Esophagus muscularis mucosa (tissue), 4 donors: ENCODE measurements at regions not wholly inside any gene's neighbourhood (a gene's known extent, or its start where the extent isn't known, plus 50 kb on each side); places are given as distances from the start of the nearest gene placed in this dataset.
A peak's percentile ranks its signal among the peaks of the same experiment; 100 is the strongest.
"Not testable (repeated sequence)": the region's sequence is repeated elsewhere in the genome, so short reads cannot be mapped to it uniquely, and the experiment has no call there.

Source experiments
- DNase-seq: peaks from one replicate; pipeline ENCODE4 v3.0.0-alpha.2; 2017; ENCODE audit errors: extremely low spot score
- H3K27ac ChIP-seq, 4 donors: fragments of 200-600 bp; sonication (generic); replicated peaks in 1 of 4; 1 replicate in 3 of 4; 2 replicates in 1 of 4; pipeline ENCODE4 v1.5.1; 2016 to 2019; ENCODE audit warnings: mild to moderate bottlenecking in 1 of 4
- H3K27me3 ChIP-seq, 4 donors: fragments of 200-600 bp; sonication (generic); one replicate each; pipeline versions ENCODE4 v1.5.1 to v1.6.0; 2016 to 2019
- H3K36me3 ChIP-seq, 4 donors: fragments of 200-600 bp; sonication (generic); one replicate each; pipeline ENCODE4 v1.5.1; 2016 to 2019
- H3K4me1 ChIP-seq, 4 donors: fragments of 200-600 bp; sonication (generic); one replicate each; pipeline ENCODE4 v1.5.1; 2016 to 2019
- H3K4me3 ChIP-seq, 4 donors: fragments of 200-600 bp; sonication (generic); 1 replicate in 2 of 4; 2 replicates in 2 of 4; pipeline ENCODE4 v1.5.1; 2016 to 2019; ENCODE audit warnings: mild to moderate bottlenecking in 4 of 4, moderate library complexity in 1 of 4
- H3K9me3 ChIP-seq, 4 donors: fragments of 200-600 bp; sonication (generic); 1 replicate in 3 of 4; 2 replicates in 1 of 4; pipeline ENCODE4 v1.5.1; 2016 to 2019
- CTCF ChIP-seq, 3 experiments: fragments of 200-600 bp in 2 of 3; fragments of 450-650 bp in 1 of 3; sonication (generic) in 2 of 3; IDR thresholded peaks; one replicate each; pipeline ENCODE4 v1.5.1; 2017 to 2019; ENCODE audit warnings: antibody characterized with exemption in 3 of 3, mild to moderate bottlenecking in 2 of 3, moderate library complexity in 1 of 3
- EP300 ChIP-seq: sonication (generic); formaldehyde crosslinking; IDR thresholded peaks from one replicate; pipeline ENCODE4 v1.6.1; 2017; ENCODE audit warnings: antibody characterized with exemption
- POLR2A ChIP-seq: fragments of 450-650 bp; IDR thresholded peaks from one replicate; pipeline ENCODE4 v1.6.1; 2017; ENCODE audit warnings: antibody characterized with exemption, moderate library complexity, mild to moderate bottlenecking, low read depth
- POLR2AphosphoS5 ChIP-seq, 2 donors: sonication (generic); formaldehyde crosslinking; IDR thresholded peaks; one replicate each; pipeline ENCODE4 v1.6.1; 2017; ENCODE audit warnings: antibody characterized with exemption in 2 of 2
- WGBS: methylation state at CpG from one replicate; pipeline ENCODE4 v1.1.5; 2018; 5-methylcytosine and 5-hydroxymethylcytosine counted together
- intact Hi-C: fragments of 100-400 bp; cut with DNase I; formaldehyde crosslinking; loops from one replicate; pipeline ENCODE4 v1.15.1; 2023

- TF ChIP-seq POLR2A: no peak
- no peak for TF ChIP-seq CTCF (IDR thresholded peaks at IDR 0.05)
- no peak for TF ChIP-seq POLR2AphosphoS5 (IDR thresholded peaks at IDR 0.05)
- no peak for TF ChIP-seq EP300
- peaks cover 0 to 5% (median 0%) of the 10 kb centered on the region in 4 donors for H3K27me3 ChIP-seq
- peaks cover 0 to 4% (median 0%) of the 10 kb centered on the region in 4 donors for H3K9me3 ChIP-seq
- H3K36me3 ChIP-seq: no peaks in the 10 kb centered on the region
- DNase-seq: no peak
- no peak overlapping the region for H3K4me3 ChIP-seq
- no peaks in the 10 kb centered on the region for H3K4me1 ChIP-seq
- intact Hi-C loops: no loop called here
- H3K27ac ChIP-seq: no peak overlapping the region
- WGBS: 29% methylated on average over 6 of the region's 6 CpGs
Measured at GRCh38 chr14:106248321-106249192, 722.2 kb downstream of the TMEM121 start.

DNA sequence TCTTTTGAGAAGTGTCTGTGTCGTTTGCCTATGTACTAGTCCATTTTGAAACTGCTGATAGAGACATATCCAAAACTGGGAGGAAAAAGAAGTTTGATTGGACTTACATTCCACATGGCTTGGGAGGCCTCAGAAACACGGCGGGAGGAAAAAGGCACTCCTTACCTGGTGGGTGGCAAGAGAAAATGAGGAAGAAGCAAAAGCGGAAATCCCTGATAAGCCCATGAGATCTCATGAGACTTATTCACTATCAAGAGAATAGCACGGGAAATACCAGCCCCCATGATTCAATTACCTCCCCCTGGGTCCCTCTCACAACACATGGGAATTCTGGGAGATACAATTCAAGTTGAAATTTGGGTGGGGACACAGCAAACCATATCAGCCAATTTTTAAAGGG lies 727.6 kb downstream of the TMEM121 start:
- H3K27ac ChIP-seq, H3K36me3 ChIP-seq, intact Hi-C loops, H3K9me3 ChIP-seq, DNase-seq, H3K4me1 ChIP-seq, H3K4me3 ChIP-seq: not testable (repeated sequence)
- WGBS: 61% methylated on average over 5 of the region's 5 CpGs
- H3K27me3 ChIP-seq: peaks cover 0 to 21% (median 0%) of the 10 kb centered on the region in 4 donors

DNA sequence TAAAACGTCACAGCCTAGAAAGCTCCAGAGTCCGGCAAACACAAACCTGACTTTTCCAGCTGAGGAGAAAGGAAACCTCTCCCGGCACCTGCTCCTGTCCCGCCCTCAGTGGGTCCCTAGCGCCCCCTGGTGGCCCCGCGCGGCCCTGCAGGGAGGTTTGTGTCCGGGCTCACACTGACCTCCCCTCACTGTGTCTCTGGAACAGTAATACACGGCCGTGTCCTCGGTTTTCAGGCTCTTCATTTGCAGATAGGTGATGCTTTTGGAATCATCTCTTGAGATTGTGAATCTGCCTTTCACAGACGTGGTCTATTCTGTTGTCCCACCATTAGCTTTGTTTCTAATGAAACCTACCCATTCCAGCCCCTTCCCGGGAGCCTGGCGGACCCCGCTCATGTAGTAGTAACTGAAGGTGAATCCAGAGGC lies 731.2 kb downstream of the TMEM121 start:
- intact Hi-C loops, DNase-seq, H3K27ac ChIP-seq, H3K9me3 ChIP-seq, H3K4me3 ChIP-seq, H3K36me3 ChIP-seq, H3K4me1 ChIP-seq: not testable (repeated sequence)
- H3K27me3 ChIP-seq: peaks cover 0 to 22% (median 0%) of the 10 kb centered on the region in 4 donors
- TF ChIP-seq CTCF (IDR thresholded peaks at IDR 0.05): peak in 1 of 3 experiments; percentile 25
- WGBS: 43% methylated on average over 16 of the region's 16 CpGs

DNA sequence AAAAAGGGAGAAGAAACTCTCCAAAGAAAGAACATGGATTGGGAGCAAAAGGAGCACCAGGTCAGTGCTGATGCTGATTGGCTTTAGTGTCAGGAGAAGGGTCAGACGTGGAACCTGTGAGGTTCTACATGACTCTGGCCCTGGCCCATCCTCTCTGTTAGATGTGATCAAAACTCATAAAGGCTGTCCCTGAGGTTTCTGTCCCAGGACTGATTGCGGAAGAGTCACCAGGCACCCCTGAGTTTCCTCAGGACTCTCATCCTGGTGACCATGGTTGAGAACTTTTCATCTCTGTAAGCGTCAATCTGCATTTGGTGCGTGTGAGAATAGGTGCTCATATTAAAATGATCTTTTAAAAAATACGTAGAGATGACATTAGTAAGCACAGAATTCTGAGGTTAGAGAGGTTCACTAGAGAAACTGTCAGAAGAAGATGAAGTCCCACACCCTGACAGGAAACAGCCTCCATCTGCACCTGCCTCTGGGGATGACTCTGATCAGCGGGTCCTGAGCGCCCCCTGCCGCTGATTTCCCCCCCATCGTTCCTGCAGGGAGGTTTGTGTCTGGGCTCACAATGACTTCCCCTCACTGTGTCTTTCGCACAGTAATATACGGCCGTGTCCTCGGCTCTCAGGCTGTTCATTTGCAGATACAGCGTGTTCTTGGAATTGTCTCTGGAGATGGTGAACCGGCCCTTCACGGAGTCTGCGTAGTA lies 741.8 kb downstream of the TMEM121 start:
- WGBS: 41% methylated on average over 17 of the region's 17 CpGs
- H3K4me3 ChIP-seq: no peak overlapping the region
- TF ChIP-seq EP300: no peak
- TF ChIP-seq CTCF (IDR thresholded peaks at IDR 0.05): no peak
- TF ChIP-seq POLR2A: no peak
- no peak for TF ChIP-seq POLR2AphosphoS5 (IDR thresholded peaks at IDR 0.05)
- intact Hi-C loops: no loop called here
- no peak for DNase-seq
- H3K27ac ChIP-seq: no peak overlapping the region
- no peaks in the 10 kb centered on the region for H3K36me3 ChIP-seq
- H3K9me3 ChIP-seq: no peaks in the 10 kb centered on the region
- H3K27me3 ChIP-seq: peaks cover 0 to 13% (median 2%) of the 10 kb centered on the region in 4 donors
- H3K4me1 ChIP-seq: no peaks in the 10 kb centered on the region

DNA sequence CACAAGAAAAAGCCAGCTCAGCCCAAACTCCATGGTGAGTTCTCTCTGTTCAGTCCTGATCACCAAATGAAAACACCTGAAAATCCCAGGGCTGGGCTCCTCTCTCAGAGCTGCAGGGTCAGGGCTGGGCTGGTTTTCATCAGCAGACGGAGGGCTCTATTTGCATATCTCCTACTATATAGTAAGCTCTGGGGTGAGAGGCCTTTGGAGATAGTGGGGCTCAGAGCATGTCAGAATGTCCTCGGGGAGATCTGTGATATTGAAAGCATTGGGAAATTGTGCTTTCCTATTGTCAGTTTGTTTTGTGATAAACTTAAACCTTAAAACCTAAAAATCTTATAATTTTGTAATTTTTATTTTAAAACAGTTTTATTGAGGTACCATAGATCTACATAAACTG lies 742.6 kb downstream of the TMEM121 start:
- Histone ChIP-seq H3K36me3 (no peaks in the 10 kb centered on the region), H3K4me1 (no peaks in the 10 kb centered on the region), H3K27me3 (peaks cover 0 to 9% (median 0%) of the 10 kb centered on the region in 4 donors), H3K27ac (no peak overlapping the region), H3K9me3 (no peaks in the 10 kb centered on the region), H3K4me3 (no peak overlapping the region)
- intact Hi-C loops: no loop called here
- TF ChIP-seq CTCF (IDR thresholded peaks at IDR 0.05) (no peak), POLR2A (no peak), POLR2AphosphoS5 (IDR thresholded peaks at IDR 0.05) (no peak), EP300 (no peak)
- WGBS: 64% methylated on average over 2 of the region's 2 CpGs
- no peak for DNase-seq
